ENCODE measurements at regions not wholly inside any gene's neighbourhood (a gene's known extent, or its start where the extent isn't known, plus 50 kb on each side); places are given as distances from the start of the nearest gene placed in this dataset.
"Not testable (repeated sequence)": the region's sequence is repeated elsewhere in the genome, so short reads cannot be mapped to it uniquely, and the experiment has no call there.

GRCh38 chr14:89468566-89468965 is 51.5 kb upstream of the FOXN3 start:
- Histone ChIP-seq H3K4me3 (ENCODE audit: severe bottlenecking) (no peak overlapping the region), H3K36me3 (ENCODE audit: low read depth) (no peaks in the 10 kb centered on the region), H3K9me3 (ENCODE audit: severe bottlenecking) (no peaks in the 10 kb centered on the region), H3K27ac (ENCODE audit: poor library complexity, severe bottlenecking) (no peak overlapping the region), H3K4me1 (ENCODE audit: insufficient read depth, poor library complexity, severe bottlenecking) (no peaks in the 10 kb centered on the region), H3K27me3 (ENCODE audit: insufficient read depth, poor library complexity, severe bottlenecking) (no peaks in the 10 kb centered on the region)
- DNase-seq (ENCODE audit: low spot score) (no peak), ATAC-seq (ENCODE audit: low read depth) (no peak)
- TF ChIP-seq, protein P1, sequence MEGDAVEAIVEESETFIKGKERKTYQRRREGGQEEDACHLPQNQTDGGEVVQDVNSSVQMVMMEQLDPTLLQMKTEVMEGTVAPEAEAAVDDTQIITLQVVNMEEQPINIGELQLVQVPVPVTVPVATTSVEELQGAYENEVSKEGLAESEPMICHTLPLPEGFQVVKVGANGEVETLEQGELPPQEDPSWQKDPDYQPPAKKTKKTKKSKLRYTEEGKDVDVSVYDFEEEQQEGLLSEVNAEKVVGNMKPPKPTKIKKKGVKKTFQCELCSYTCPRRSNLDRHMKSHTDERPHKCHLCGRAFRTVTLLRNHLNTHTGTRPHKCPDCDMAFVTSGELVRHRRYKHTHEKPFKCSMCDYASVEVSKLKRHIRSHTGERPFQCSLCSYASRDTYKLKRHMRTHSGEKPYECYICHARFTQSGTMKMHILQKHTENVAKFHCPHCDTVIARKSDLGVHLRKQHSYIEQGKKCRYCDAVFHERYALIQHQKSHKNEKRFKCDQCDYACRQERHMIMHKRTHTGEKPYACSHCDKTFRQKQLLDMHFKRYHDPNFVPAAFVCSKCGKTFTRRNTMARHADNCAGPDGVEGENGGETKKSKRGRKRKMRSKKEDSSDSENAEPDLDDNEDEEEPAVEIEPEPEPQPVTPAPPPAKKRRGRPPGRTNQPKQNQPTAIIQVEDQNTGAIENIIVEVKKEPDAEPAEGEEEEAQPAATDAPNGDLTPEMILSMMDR (IDR thresholded peaks at IDR 0.05; ENCODE audit: poor library complexity, severe bottlenecking): no peak

DNA sequence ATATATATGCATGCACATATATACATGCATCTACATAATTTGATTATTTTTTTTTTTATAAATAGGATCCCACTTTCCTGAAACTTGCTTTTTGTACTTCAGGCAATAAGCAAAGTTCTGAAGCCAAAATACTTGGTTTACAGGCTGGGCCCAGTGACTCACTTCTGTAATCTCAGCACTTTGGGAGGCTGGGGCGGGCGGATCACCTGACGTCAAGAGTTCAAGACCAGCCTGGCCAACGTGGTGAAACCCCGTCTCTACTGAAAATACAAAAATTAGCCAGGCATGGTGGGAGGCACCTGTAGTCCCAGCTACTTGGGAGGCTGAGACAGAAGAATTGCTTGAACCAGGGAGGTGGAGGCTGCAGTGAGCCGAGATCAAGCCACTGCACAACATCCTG is 51.0 kb upstream of the FOXN3 start:
- DNase-seq (ENCODE audit: low spot score); H3K36me3 ChIP-seq (ENCODE audit: low read depth); H3K9me3 ChIP-seq (ENCODE audit: severe bottlenecking); H3K27ac ChIP-seq (ENCODE audit: poor library complexity, severe bottlenecking); H3K4me3 ChIP-seq (ENCODE audit: severe bottlenecking); H3K27me3 ChIP-seq (ENCODE audit: insufficient read depth, poor library complexity, severe bottlenecking); ATAC-seq (ENCODE audit: low read depth); H3K4me1 ChIP-seq (ENCODE audit: insufficient read depth, poor library complexity, severe bottlenecking): not testable (repeated sequence)

DNA sequence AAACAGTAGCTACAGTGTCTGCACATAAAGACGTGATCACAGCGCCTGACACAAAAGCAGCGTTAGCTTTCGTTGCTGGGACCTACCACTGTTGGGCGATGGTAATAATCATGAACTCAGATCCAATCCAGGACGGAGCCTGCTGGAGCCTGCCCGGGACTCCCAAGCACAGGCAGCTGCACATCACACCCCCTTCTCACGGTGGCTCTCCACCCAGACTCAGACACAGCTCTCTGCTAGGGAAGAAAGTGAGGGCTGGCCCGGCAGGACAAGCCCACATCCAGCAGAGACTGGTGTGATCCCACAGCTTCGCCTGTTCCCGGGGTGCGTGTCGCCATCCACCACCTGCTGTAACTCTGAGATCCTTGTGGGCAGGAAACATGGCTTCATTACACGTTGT is 49.9 kb upstream of the FOXN3 start:
- no peak; the same call in 2 of the 3 replicates for ATAC-seq (ENCODE audit: low read depth)
- Histone ChIP-seq H3K9me3 (ENCODE audit: severe bottlenecking) (no peaks in the 10 kb centered on the region), H3K36me3 (ENCODE audit: low read depth) (no peaks in the 10 kb centered on the region), H3K27ac (ENCODE audit: poor library complexity, severe bottlenecking) (no peak overlapping the region), H3K27me3 (ENCODE audit: insufficient read depth, poor library complexity, severe bottlenecking) (no peaks in the 10 kb centered on the region), H3K4me1 (ENCODE audit: insufficient read depth, poor library complexity, severe bottlenecking) (no peaks in the 10 kb centered on the region), H3K4me3 (ENCODE audit: severe bottlenecking) (no peak overlapping the region)
- DNase-seq (ENCODE audit: low spot score): no peak
- TF ChIP-seq, protein P1 (IDR thresholded peaks at IDR 0.05; ENCODE audit: poor library complexity, severe bottlenecking): no peak

Measured in RWPE2 (cell line).